Liver (tissue), 8 donors: ENCODE measurements at regions not wholly inside any gene's neighbourhood (a gene's known extent, or its start where the extent isn't known, plus 50 kb on each side); places are given as distances from the start of the nearest gene placed in this dataset.

Experiments
- DNase-seq: peaks from one replicate; pipeline ENCODE4 v3.0.0-alpha.2; 2017; ENCODE audit warnings: low spot score
- H3K27ac ChIP-seq, 2 donors: one replicate each; pipeline ENCODE4 v1.7.0; 2013; ENCODE audit warnings: inconsistent platforms in 2 of 2, low read length in 2 of 2, control low read depth in 1 of 2, low read depth in 1 of 2, mild to moderate bottlenecking in 1 of 2
- H3K27me3 ChIP-seq, 4 donors: one replicate each; pipeline versions ENCODE4 v1.6.1 to v1.7.0; 2013; ENCODE audit warnings: low read length in 3 of 4, inconsistent platforms in 1 of 4, mild to moderate bottlenecking in 1 of 4, moderate library complexity in 1 of 4; ENCODE audit not compliant: control insufficient read depth in 4 of 4, insufficient read depth in 4 of 4
- H3K36me3 ChIP-seq, 4 donors: one replicate each; pipeline versions ENCODE4 v1.6.1 to v1.7.0; 2013; ENCODE audit warnings: low read length in 3 of 4, mild to moderate bottlenecking in 3 of 4, low read depth in 1 of 4, moderate library complexity in 1 of 4; ENCODE audit not compliant: control insufficient read depth in 4 of 4, insufficient read depth in 3 of 4
- H3K4me1 ChIP-seq, 4 donors: one replicate each; pipeline versions ENCODE4 v1.6.1 to v1.7.0; 2013; ENCODE audit warnings: low read length in 3 of 4, mild to moderate bottlenecking in 3 of 4, moderate library complexity in 1 of 4; ENCODE audit not compliant: control insufficient read depth in 4 of 4, insufficient read depth in 4 of 4
- H3K4me3 ChIP-seq, 3 donors: one replicate each; pipeline versions ENCODE4 v1.6.1 to v1.7.0; 2013; ENCODE audit warnings: low read length in 3 of 3, control low read depth in 1 of 3, low read depth in 1 of 3, mild to moderate bottlenecking in 1 of 3
- H3K9ac ChIP-seq, 2 donors: one replicate each; pipeline ENCODE4 v1.7.0; 2013; ENCODE audit warnings: low read length in 2 of 2, mild to moderate bottlenecking in 2 of 2, moderate library complexity in 2 of 2, control low read depth in 1 of 2, low read depth in 1 of 2
- H3K9me3 ChIP-seq, 4 donors: one replicate each; pipeline versions ENCODE4 v1.6.1 to v1.7.0; 2013; ENCODE audit warnings: low read length in 3 of 4; ENCODE audit not compliant: control insufficient read depth in 4 of 4
- EGR1 ChIP-seq, 2 donors: IDR thresholded peaks; 2 replicates each; pipeline ENCODE4 v1.6.1; 2016 to 2018; ENCODE audit warnings: antibody characterized with exemption in 2 of 2, low read depth in 2 of 2
- FOXA1 ChIP-seq: IDR thresholded peaks from 2 replicates; pipeline ENCODE4 v1.6.1; 2016; ENCODE audit warnings: antibody characterized with exemption
- FOXA2 ChIP-seq: IDR thresholded peaks from 2 replicates; pipeline ENCODE4 v1.6.1; 2016; ENCODE audit warnings: antibody characterized with exemption
- GABPA ChIP-seq, 2 donors: IDR thresholded peaks in 1 of 2; conservative IDR thresholded peaks in 1 of 2; 2 replicates each; pipeline ENCODE4 v1.6.1; 2016; ENCODE audit warnings: antibody characterized with exemption in 2 of 2, mild to moderate bottlenecking in 1 of 2, moderate library complexity in 1 of 2
- HNF4A ChIP-seq, 2 donors: conservative IDR thresholded peaks; 2 replicates each; pipeline ENCODE4 v1.6.1; 2016; ENCODE audit warnings: antibody characterized with exemption in 2 of 2, mild to moderate bottlenecking in 2 of 2
- HNF4G ChIP-seq: IDR thresholded peaks from 2 replicates; pipeline ENCODE4 v1.6.1; 2016; ENCODE audit warnings: antibody characterized with exemption
- JUND ChIP-seq, 2 donors: IDR thresholded peaks; 2 replicates each; pipeline ENCODE4 v1.6.1; 2016; ENCODE audit warnings: antibody characterized with exemption in 2 of 2
- MAX ChIP-seq: IDR thresholded peaks from 2 replicates; pipeline ENCODE4 v1.6.1; 2016; ENCODE audit warnings: antibody characterized with exemption
- NR2F2 ChIP-seq: IDR thresholded peaks from 2 replicates; pipeline ENCODE4 v1.6.1; 2016; ENCODE audit warnings: antibody characterized with exemption
- RAD21 ChIP-seq, 2 donors: IDR thresholded peaks; 2 replicates each; pipeline ENCODE4 v1.6.1; 2016; ENCODE audit warnings: antibody characterized with exemption in 2 of 2, mild to moderate bottlenecking in 2 of 2
- REST ChIP-seq: IDR thresholded peaks from 2 replicates; pipeline ENCODE4 v1.6.1; 2016; ENCODE audit warnings: antibody characterized with exemption, mild to moderate bottlenecking
- RXRA ChIP-seq, 2 donors: IDR thresholded peaks; 2 replicates each; pipeline ENCODE4 v1.6.1; 2017 to 2018; ENCODE audit warnings: antibody characterized with exemption in 2 of 2, mild to moderate bottlenecking in 1 of 2
- SP1 ChIP-seq: IDR thresholded peaks from 2 replicates; pipeline ENCODE4 v1.6.1; 2018; ENCODE audit warnings: antibody characterized with exemption, mild to moderate bottlenecking
- TAF1 ChIP-seq: conservative IDR thresholded peaks from 2 replicates; pipeline ENCODE4 v1.6.1; 2016; ENCODE audit warnings: antibody characterized with exemption, mild to moderate bottlenecking
- YY1 ChIP-seq: IDR thresholded peaks from 2 replicates; pipeline ENCODE4 v1.6.1; 2016; ENCODE audit warnings: antibody characterized with exemption, mild to moderate bottlenecking
- WGBS: extraction: QIAGEN DNeasy Blood & Tissue Kit; methylation state at CpG from one replicate; pipeline ENCODE4 v1.1.7; 2013; 5-methylcytosine and 5-hydroxymethylcytosine counted together
- TF ChIP-seq, protein P1 (sequence below): fragments of 150-350 bp; IDR thresholded peaks from 2 replicates; pipeline ENCODE4 v1.5.1; 2017; ENCODE audit warnings: improper control_type of control experiment, low read depth, low read length; ENCODE audit not compliant: missing input control
- TF ChIP-seq, protein P2 (sequence below): IDR thresholded peaks from 2 replicates; pipeline ENCODE4 v1.6.1; 2016; ENCODE audit warnings: antibody characterized with exemption
- TF ChIP-seq, protein P3 (sequence below): IDR thresholded peaks from 2 replicates; pipeline ENCODE4 v1.6.1; 2016; ENCODE audit warnings: antibody characterized with exemption
- donor health status: healthy.
- donor health status: healthy.
- donor health status: healthy.
- donor health status: healthy.
- donor health status: healthy.

GRCh38 chr2:150355440-150355839 lies 132.0 kb downstream of the RND3 start:
- 96% methylated on average over 2 of the region's 2 CpGs for WGBS
- Histone ChIP-seq H3K27ac (no peak overlapping the region), H3K27me3 (no peaks in the 10 kb centered on the region), H3K36me3 (no peaks in the 10 kb centered on the region), H3K4me3 (no peak overlapping the region), H3K9me3 (no peaks in the 10 kb centered on the region), H3K9ac (no peak overlapping the region), H3K4me1 (peaks cover 0 to 22% (median 9%) of the 10 kb centered on the region in 4 donors)
- DNase-seq: no peak
- TF ChIP-seq HNF4G: no peak
- no peak for TF ChIP-seq SP1
- no peak for TF ChIP-seq MAX
- TF ChIP-seq GABPA (IDR thresholded peaks at IDR 0.05 in 1 of 2, conservative IDR thresholded peaks at IDR 0.05 in 1 of 2): no peak
- TF ChIP-seq REST: no peak
- no peak for TF ChIP-seq FOXA2
- no peak for TF ChIP-seq RAD21 (IDR thresholded peaks at IDR 0.05)
- TF ChIP-seq TAF1: no peak
- no peak for TF ChIP-seq FOXA1
- no peak for TF ChIP-seq YY1
- no peak for TF ChIP-seq HNF4A (conservative IDR thresholded peaks at IDR 0.05)
- no peak for TF ChIP-seq JUND (IDR thresholded peaks at IDR 0.05)
- TF ChIP-seq RXRA (IDR thresholded peaks at IDR 0.05): no peak
- TF ChIP-seq, protein P1, sequence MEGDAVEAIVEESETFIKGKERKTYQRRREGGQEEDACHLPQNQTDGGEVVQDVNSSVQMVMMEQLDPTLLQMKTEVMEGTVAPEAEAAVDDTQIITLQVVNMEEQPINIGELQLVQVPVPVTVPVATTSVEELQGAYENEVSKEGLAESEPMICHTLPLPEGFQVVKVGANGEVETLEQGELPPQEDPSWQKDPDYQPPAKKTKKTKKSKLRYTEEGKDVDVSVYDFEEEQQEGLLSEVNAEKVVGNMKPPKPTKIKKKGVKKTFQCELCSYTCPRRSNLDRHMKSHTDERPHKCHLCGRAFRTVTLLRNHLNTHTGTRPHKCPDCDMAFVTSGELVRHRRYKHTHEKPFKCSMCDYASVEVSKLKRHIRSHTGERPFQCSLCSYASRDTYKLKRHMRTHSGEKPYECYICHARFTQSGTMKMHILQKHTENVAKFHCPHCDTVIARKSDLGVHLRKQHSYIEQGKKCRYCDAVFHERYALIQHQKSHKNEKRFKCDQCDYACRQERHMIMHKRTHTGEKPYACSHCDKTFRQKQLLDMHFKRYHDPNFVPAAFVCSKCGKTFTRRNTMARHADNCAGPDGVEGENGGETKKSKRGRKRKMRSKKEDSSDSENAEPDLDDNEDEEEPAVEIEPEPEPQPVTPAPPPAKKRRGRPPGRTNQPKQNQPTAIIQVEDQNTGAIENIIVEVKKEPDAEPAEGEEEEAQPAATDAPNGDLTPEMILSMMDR: no peak
- TF ChIP-seq NR2F2: no peak
- no peak for TF ChIP-seq EGR1 (IDR thresholded peaks at IDR 0.05; ENCODE audit: low read depth in 2 of 2)
- TF ChIP-seq, protein P2, sequence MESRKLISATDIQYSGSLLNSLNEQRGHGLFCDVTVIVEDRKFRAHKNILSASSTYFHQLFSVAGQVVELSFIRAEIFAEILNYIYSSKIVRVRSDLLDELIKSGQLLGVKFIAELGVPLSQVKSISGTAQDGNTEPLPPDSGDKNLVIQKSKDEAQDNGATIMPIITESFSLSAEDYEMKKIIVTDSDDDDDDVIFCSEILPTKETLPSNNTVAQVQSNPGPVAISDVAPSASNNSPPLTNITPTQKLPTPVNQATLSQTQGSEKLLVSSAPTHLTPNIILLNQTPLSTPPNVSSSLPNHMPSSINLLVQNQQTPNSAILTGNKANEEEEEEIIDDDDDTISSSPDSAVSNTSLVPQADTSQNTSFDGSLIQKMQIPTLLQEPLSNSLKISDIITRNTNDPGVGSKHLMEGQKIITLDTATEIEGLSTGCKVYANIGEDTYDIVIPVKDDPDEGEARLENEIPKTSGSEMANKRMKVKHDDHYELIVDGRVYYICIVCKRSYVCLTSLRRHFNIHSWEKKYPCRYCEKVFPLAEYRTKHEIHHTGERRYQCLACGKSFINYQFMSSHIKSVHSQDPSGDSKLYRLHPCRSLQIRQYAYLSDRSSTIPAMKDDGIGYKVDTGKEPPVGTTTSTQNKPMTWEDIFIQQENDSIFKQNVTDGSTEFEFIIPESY: no peak
- TF ChIP-seq, protein P3, sequence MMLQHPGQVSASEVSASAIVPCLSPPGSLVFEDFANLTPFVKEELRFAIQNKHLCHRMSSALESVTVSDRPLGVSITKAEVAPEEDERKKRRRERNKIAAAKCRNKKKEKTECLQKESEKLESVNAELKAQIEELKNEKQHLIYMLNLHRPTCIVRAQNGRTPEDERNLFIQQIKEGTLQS: no peak
